Panc1 (cell line): ENCODE measurements at regions not wholly inside any gene's neighbourhood (a gene's known extent, or its start where the extent isn't known, plus 50 kb on each side); places are given as distances from the start of the nearest gene placed in this dataset.

Experiments
- ATAC-seq: fragments of 200-7000 bp; cut with Tn5 transposase; 2 replicates; pipeline ENCODE4 v1.9.1; 2020; ENCODE audit warnings: mild to moderate bottlenecking, moderate library complexity
- BruUV-seq: library from RNA; stranded (reverse); fragments of 400-500 nt; replicated peaks from 2 replicates; lab custom pipeline; 2021; lab: Mats Ljungman, UMichigan
- CTCF ChIA-PET: fragments of 300-600 bp; sonication (Branson Sonifier 250); formaldehyde crosslinking; loops from one replicate; lab custom pipeline; 2022; ENCODE audit warnings: antibody characterized with exemption; lab: Charles Lee
- POLR2A ChIA-PET: fragments of 300-600 bp; sonication (Branson Sonifier 250); formaldehyde crosslinking; loops from one replicate; lab custom pipeline; 2022; ENCODE audit warnings: antibody characterized with exemption; lab: Charles Lee
- DNase-seq: peaks from one replicate; pipeline ENCODE4 v3.0.0-alpha.2; 2010; ENCODE audit warnings: low read depth, low spot score
- H3K27ac ChIP-seq: 2 replicates; pipeline ENCODE4 v1.5.1; 2011; ENCODE audit warnings: mild to moderate bottlenecking, low read length, inconsistent platforms
- H3K27me3 ChIP-seq: fragments of 200-500 bp; sonication (Bioruptor generic); 2 replicates; pipeline ENCODE4 v1.6.0; 2014; ENCODE audit warnings: low read length, inconsistent platforms; ENCODE audit not compliant: control insufficient read depth, insufficient read depth
- H3K36me3 ChIP-seq: fragments of 200-500 bp; sonication (Bioruptor generic); 2 replicates; pipeline ENCODE4 v1.5.1; 2014; ENCODE audit warnings: inconsistent platforms, mild to moderate bottlenecking, low read length, moderate library complexity; ENCODE audit not compliant: control insufficient read depth, insufficient read depth
- H3K4me1 ChIP-seq: 2 replicates; pipeline ENCODE4 v1.5.1; 2011; ENCODE audit warnings: inconsistent platforms, mild to moderate bottlenecking, low read length, moderate library complexity; ENCODE audit not compliant: control insufficient read depth, insufficient read depth
- H3K4me3 ChIP-seq, 2 experiments: 2 replicates each; pipeline ENCODE4 v1.5.1; 2011 to 2012; ENCODE audit warnings: low read depth in 2 of 2, low read length in 2 of 2, mild to moderate bottlenecking in 2 of 2, inconsistent platforms in 1 of 2, moderate library complexity in 1 of 2
- H3K9me3 ChIP-seq: fragments of 200-500 bp; sonication (Bioruptor generic); 2 replicates; pipeline ENCODE4 v1.5.1; 2014; ENCODE audit warnings: low read depth, mild to moderate bottlenecking, inconsistent platforms, low read length, moderate library complexity; ENCODE audit not compliant: control insufficient read depth, insufficient read depth
- CTCF ChIP-seq: fragments of 450-650 bp; IDR thresholded peaks from 2 replicates; pipeline ENCODE4 v1.5.1; 2017; ENCODE audit warnings: mild to moderate bottlenecking
- POLR2AphosphoS5 ChIP-seq: IDR thresholded peaks from 2 replicates; pipeline ENCODE4 v1.6.1; 2012; ENCODE audit warnings: mild to moderate bottlenecking, low read depth, low read length, moderate library complexity
- REST ChIP-seq, 2 experiments: IDR thresholded peaks; 2 replicates each; pipeline ENCODE4 v1.6.1; 2011 to 2012; ENCODE audit warnings: low read depth in 2 of 2, control low read depth in 1 of 2, low read length in 1 of 2, mild to moderate bottlenecking in 1 of 2, moderate library complexity in 1 of 2; ENCODE audit not compliant: insufficient read depth in 1 of 2
- SIN3A ChIP-seq: IDR thresholded peaks from 2 replicates; pipeline ENCODE4 v1.6.1; 2012; ENCODE audit warnings: low read depth, mild to moderate bottlenecking, low read length, moderate library complexity, borderline replicate concordance; ENCODE audit not compliant: insufficient read depth
- TCF7L2 ChIP-seq: IDR thresholded peaks from 2 replicates; pipeline ENCODE4 v1.6.1; 2011; ENCODE audit warnings: mild to moderate bottlenecking, low read depth, low read length, inconsistent platforms
- in situ Hi-C: cut with HindIII; loops from 2 replicates; pipeline ENCODE4 v1.10.0; 2016; ENCODE audit warnings: low sequenced_read_pairs, low pct_unique_long_range_greater_than_20kb
- intact Hi-C: fragments of 100-400 bp; cut with micrococcal nuclease; formaldehyde crosslinking; loops from one replicate; pipeline ENCODE4 v1.10.0; 2022; ENCODE audit not compliant: unreplicated experiment

GRCh38 chr4:89588421-89588820, 248.5 kb downstream of the SNCA start:
- Histone ChIP-seq H3K27ac (no peak overlapping the region), H3K36me3 (no peaks in the 10 kb centered on the region), H3K27me3 (no peaks in the 10 kb centered on the region), H3K9me3 (no peaks in the 10 kb centered on the region), H3K4me1 (no peaks in the 10 kb centered on the region), H3K4me3 (no peak overlapping the region)
- in situ Hi-C loops (no loop called here), intact Hi-C loops (loop anchor here (2.0 to 5.0 kb wide), 2 partner anchors 46 to 314 kb away; no protein-coding TSS in a partner anchor)
- no peak for DNase-seq
- ChIA-PET CTCF (no interaction called here), POLR2A (no interaction called here)
- BruUV-seq, result no TSS peak
- TF ChIP-seq SIN3A (no peak), REST (IDR thresholded peaks at IDR 0.05; ENCODE audit: insufficient read depth in 1 of 2, low read depth in 2 of 2, low read length in 1 of 2) (no peak), TCF7L2 (no peak), POLR2AphosphoS5 (no peak), CTCF (no peak)
- no peak for ATAC-seq

GRCh38 chr4:89587364-89587763, 249.6 kb downstream of the SNCA start:
- no peak for DNase-seq

More at GRCh38 chr4:89587364-89587763, 249.6 kb downstream of the SNCA start:
- Histone ChIP-seq H3K4me1 (no peaks in the 10 kb centered on the region), H3K27me3 (no peaks in the 10 kb centered on the region), H3K9me3 (no peaks in the 10 kb centered on the region), H3K36me3 (no peaks in the 10 kb centered on the region), H3K27ac (no peak overlapping the region), H3K4me3 (no peak overlapping the region)
- TF ChIP-seq CTCF (no peak), POLR2AphosphoS5 (no peak), REST (IDR thresholded peaks at IDR 0.05; ENCODE audit: insufficient read depth in 1 of 2, low read depth in 2 of 2, low read length in 1 of 2) (no peak), SIN3A (no peak), TCF7L2 (no peak)
- no TSS peak for BruUV-seq
- CTCF ChIA-PET, result no interaction called here
- intact Hi-C loops (loop anchor here (5.0 kb wide), 1 partner anchor 315 kb away; no protein-coding TSS in a partner anchor), in situ Hi-C loops (no loop called here)
- POLR2A ChIA-PET, result no interaction called here
- ATAC-seq, result no peak
